Astrocyte (in vitro differentiated cells and primary cell): ENCODE measurements at regions not wholly inside any gene's neighbourhood (a gene's known extent, or its start where the extent isn't known, plus 50 kb on each side); places are given as distances from the start of the nearest gene placed in this dataset.
A peak's percentile ranks its signal among the peaks of the same experiment; 100 is the strongest.

Source experiments
- DNase-seq: peaks from one replicate; pipeline ENCODE4 v3.0.0-alpha.2; 2010; ENCODE audit warnings: low read depth
- FAIRE-seq: peaks from 2 replicates; lab custom pipeline; 2011; peaks lifted over from hg19 to GRCh38; lab: Jason Lieb, UNC
- H2AFZ ChIP-seq: 2 replicates; pipeline ENCODE4 v1.6.0; 2012; ENCODE audit warnings: low read depth, low read length, inconsistent platforms
- H3K27ac ChIP-seq: 2 replicates; pipeline ENCODE4 v1.5.1; 2011; ENCODE audit warnings: low read depth, low read length, inconsistent platforms
- H3K27me3 ChIP-seq: 2 replicates; pipeline ENCODE4 v1.6.0; 2011; ENCODE audit warnings: low read length, inconsistent platforms; ENCODE audit not compliant: insufficient read depth
- H3K36me3 ChIP-seq: 2 replicates; pipeline ENCODE4 v1.5.1; 2011; ENCODE audit warnings: low read length, inconsistent platforms; ENCODE audit not compliant: insufficient read depth
- H3K4me1 ChIP-seq: 2 replicates; pipeline ENCODE4 v1.5.1; 2011; ENCODE audit warnings: low read length, inconsistent platforms; ENCODE audit not compliant: insufficient read depth
- H3K4me2 ChIP-seq: 2 replicates; pipeline ENCODE4 v1.6.0; 2012; ENCODE audit warnings: low read length, inconsistent platforms
- H3K4me3 ChIP-seq: 2 replicates; pipeline ENCODE4 v1.5.1; 2011; ENCODE audit warnings: low read depth, mild to moderate bottlenecking, low read length, inconsistent platforms; ENCODE audit not compliant: insufficient read depth
- H3K79me2 ChIP-seq: 2 replicates; pipeline ENCODE4 v1.6.0; 2012; ENCODE audit warnings: mild to moderate bottlenecking, low read length, inconsistent platforms; ENCODE audit not compliant: insufficient read depth
- H3K9ac ChIP-seq: 2 replicates; pipeline ENCODE4 v1.6.0; 2012; ENCODE audit warnings: mild to moderate bottlenecking, low read length, inconsistent platforms
- H3K9me3 ChIP-seq: 2 replicates; pipeline ENCODE4 v1.5.1; 2012; ENCODE audit warnings: low read depth, mild to moderate bottlenecking, low read length, inconsistent platforms; ENCODE audit not compliant: insufficient read depth
- H4K20me1 ChIP-seq: 2 replicates; pipeline ENCODE4 v1.6.0; 2012; ENCODE audit warnings: low read length, inconsistent platforms; ENCODE audit not compliant: insufficient read depth
- H3K27ac Mint-ChIP-seq: one replicate; pipeline ENCODE4 v1.8.0; 2021; ENCODE audit warnings: mild to moderate bottlenecking, mixed read lengths; ENCODE audit not compliant: unreplicated experiment
- H3K27me3 Mint-ChIP-seq: one replicate; pipeline ENCODE4 v1.8.0; 2021; ENCODE audit warnings: low read depth, mixed read lengths; ENCODE audit not compliant: unreplicated experiment
- H3K36me3 Mint-ChIP-seq: one replicate; pipeline ENCODE4 v1.8.0; 2021; ENCODE audit warnings: low read depth, mixed read lengths; ENCODE audit not compliant: unreplicated experiment
- H3K4me1 Mint-ChIP-seq: one replicate; pipeline ENCODE4 v1.8.0; 2021; ENCODE audit warnings: low read depth, mixed read lengths; ENCODE audit not compliant: unreplicated experiment
- H3K4me3 Mint-ChIP-seq: one replicate; pipeline ENCODE4 v1.8.0; 2021; ENCODE audit warnings: mild to moderate bottlenecking, moderate library complexity, mixed read lengths; ENCODE audit not compliant: unreplicated experiment
- H3K9me3 Mint-ChIP-seq: one replicate; pipeline ENCODE4 v1.8.0; 2021; ENCODE audit warnings: mild to moderate bottlenecking, mixed read lengths; ENCODE audit not compliant: unreplicated experiment
- CTCF ChIP-seq: IDR thresholded peaks from 2 replicates; pipeline ENCODE4 v1.5.1; 2011; ENCODE audit warnings: low read depth, mild to moderate bottlenecking, inconsistent platforms, low read length, moderate library complexity; ENCODE audit not compliant: insufficient read depth
- EZH2 ChIP-seq: IDR thresholded peaks from 2 replicates; pipeline ENCODE4 v1.6.1; 2012; ENCODE audit warnings: mild to moderate bottlenecking, low read length, inconsistent platforms; ENCODE audit not compliant: insufficient read depth

- no peak overlapping the region for H2AFZ ChIP-seq
- FAIRE-seq = no peak
- no peak overlapping the region for H3K4me3 Mint-ChIP-seq
Measured at GRCh38 chr14:34233619-34234018, 228.4 kb downstream of the SPTSSA start.

GRCh38 chr14:34232790-34233189 lies 229.2 kb downstream of the SPTSSA start:
- Histone ChIP-seq H2AFZ (no peak overlapping the region), H3K4me2 (no peak overlapping the region), H3K79me2 (no peaks in the 10 kb centered on the region), H4K20me1 (no peaks in the 10 kb centered on the region), H3K27ac (no peak overlapping the region), H3K9ac (no peak overlapping the region), H3K9me3 (no peaks in the 10 kb centered on the region), H3K27me3 (no peaks in the 10 kb centered on the region), H3K4me1 (peaks cover 5% of the 10 kb centered on the region), H3K4me3 (no peak overlapping the region), H3K36me3 (no peaks in the 10 kb centered on the region)
- TF ChIP-seq CTCF (no peak), EZH2 (no peak)
- FAIRE-seq = no peak
- H3K4me1 Mint-ChIP-seq = peaks cover 15% of the 10 kb centered on the region
- no peaks in the 10 kb centered on the region for H3K36me3 Mint-ChIP-seq
- H3K4me3 Mint-ChIP-seq = no peak overlapping the region
- no peak overlapping the region for H3K27ac Mint-ChIP-seq
- H3K9me3 Mint-ChIP-seq = peaks cover 4% of the 10 kb centered on the region
- H3K27me3 Mint-ChIP-seq = peaks cover 2% of the 10 kb centered on the region
- DNase-seq = no peak

More at GRCh38 chr14:34233619-34234018, 228.4 kb downstream of the SPTSSA start:
- Histone ChIP-seq H3K4me1 (peaks cover 5% of the 10 kb centered on the region), H3K27me3 (no peaks in the 10 kb centered on the region), H3K79me2 (no peaks in the 10 kb centered on the region), H3K36me3 (no peaks in the 10 kb centered on the region), H3K27ac (no peak overlapping the region), H3K9me3 (no peaks in the 10 kb centered on the region), H3K4me2 (no peak overlapping the region), H3K4me3 (no peak overlapping the region), H3K9ac (no peak overlapping the region), H4K20me1 (no peaks in the 10 kb centered on the region)
- TF ChIP-seq CTCF (no peak), EZH2 (no peak)
- peaks cover 15% of the 10 kb centered on the region for H3K4me1 Mint-ChIP-seq
- DNase-seq = no peak
- H3K36me3 Mint-ChIP-seq = no peaks in the 10 kb centered on the region
- H3K27me3 Mint-ChIP-seq = peaks cover 2% of the 10 kb centered on the region
- peaks cover 2% of the 10 kb centered on the region for H3K9me3 Mint-ChIP-seq
- H3K27ac Mint-ChIP-seq = no peak overlapping the region

GRCh38 chr14:34231626-34232025 lies 230.4 kb downstream of the SPTSSA start:
- H3K4me2 ChIP-seq = no peak overlapping the region
- no peak overlapping the region for H3K4me3 ChIP-seq
- DNase-seq = peak; percentile 65
- no peak for FAIRE-seq
- H4K20me1 ChIP-seq = no peaks in the 10 kb centered on the region
- Mint-ChIP-seq H3K4me3 (no peak overlapping the region), H3K27ac (no peak overlapping the region), H3K27me3 (peaks cover 2% of the 10 kb centered on the region), H3K9me3 (peaks cover 4% of the 10 kb centered on the region), H3K4me1 (peaks cover 15% of the 10 kb centered on the region), H3K36me3 (no peaks in the 10 kb centered on the region)
- peaks cover 5% of the 10 kb centered on the region for H3K4me1 ChIP-seq
- no peaks in the 10 kb centered on the region for H3K9me3 ChIP-seq
- H3K9ac ChIP-seq = no peak overlapping the region
- H3K79me2 ChIP-seq = no peaks in the 10 kb centered on the region
- no peak for TF ChIP-seq EZH2
- TF ChIP-seq CTCF = no peak
- H3K27me3 ChIP-seq = no peaks in the 10 kb centered on the region
- H3K36me3 ChIP-seq = no peaks in the 10 kb centered on the region
- no peak overlapping the region for H3K27ac ChIP-seq
- no peak overlapping the region for H2AFZ ChIP-seq
